BJ (cell line): ENCODE measurements at regions not wholly inside any gene's neighbourhood (a gene's known extent, or its start where the extent isn't known, plus 50 kb on each side); places are given as distances from the start of the nearest gene placed in this dataset.

ENCODE experiments used
- CTCF ChIA-PET: fragments of 350-600 bp; formaldehyde crosslinking; extraction: SDS; loops from one replicate; lab custom pipeline; 2021; ENCODE audit warnings: antibody characterized with exemption, inconsistent platforms; lab: Yijun Ruan, JAX
- POLR2A ChIA-PET: fragments of 300-600 bp; sonication (Branson Sonifier 250); formaldehyde crosslinking; extraction: SDS; loops from one replicate; lab custom pipeline; 2021; ENCODE audit warnings: antibody characterized with exemption; lab: Charles Lee
- DNase-seq: peaks from one replicate; pipeline ENCODE4 v3.0.0-alpha.2; 2011; ENCODE audit warnings: low read depth
- H3K27me3 ChIP-seq: 2 replicates; pipeline ENCODE4 v1.6.0; 2011; ENCODE audit warnings: low read length; ENCODE audit not compliant: control insufficient read depth, insufficient read depth
- H3K36me3 ChIP-seq: 2 replicates; pipeline ENCODE4 v1.5.1; 2011; ENCODE audit warnings: low read length; ENCODE audit not compliant: control insufficient read depth, insufficient read depth
- H3K4me3 ChIP-seq: 2 replicates; pipeline ENCODE4 v1.5.1; 2011; ENCODE audit warnings: low read depth, mild to moderate bottlenecking, control low read depth, low read length
- CTCF ChIP-seq: IDR thresholded peaks from 2 replicates; pipeline ENCODE4 v1.5.1; 2011; ENCODE audit warnings: low read depth, mild to moderate bottlenecking, control low read depth, inconsistent platforms, low read length, moderate library complexity; ENCODE audit not compliant: insufficient read depth

DNA sequence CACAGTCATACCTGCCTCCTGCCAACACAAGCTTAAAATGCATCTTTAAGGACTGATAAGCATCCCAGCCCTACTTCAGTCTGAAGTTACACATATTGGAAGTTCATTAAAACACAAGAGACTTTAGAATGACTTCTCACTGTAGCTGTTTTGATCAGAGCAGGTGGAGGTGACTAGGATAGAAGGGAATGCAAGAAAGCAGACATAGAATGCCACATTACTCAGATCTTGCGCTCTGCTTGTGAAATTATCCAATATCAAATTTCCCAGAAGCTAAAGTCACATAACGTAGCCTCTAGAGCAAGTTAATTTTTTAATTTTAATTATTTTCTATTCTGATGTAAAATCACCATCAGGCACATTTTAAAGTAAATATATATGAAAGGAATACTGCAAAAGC is 306.5 kb downstream of the PLOD2 start:
- DNase-seq: no peak
- H3K4me3 ChIP-seq: no peak overlapping the region
- ChIA-PET CTCF (no interaction called here), POLR2A (no interaction called here)
- H3K27me3 ChIP-seq: no peaks in the 10 kb centered on the region
- TF ChIP-seq CTCF: no peak
- H3K36me3 ChIP-seq: no peaks in the 10 kb centered on the region

GRCh38 chr3:145857956-145858355 is 303.0 kb downstream of the PLOD2 start:
- POLR2A ChIA-PET: no interaction called here
- TF ChIP-seq CTCF: no peak

DNA sequence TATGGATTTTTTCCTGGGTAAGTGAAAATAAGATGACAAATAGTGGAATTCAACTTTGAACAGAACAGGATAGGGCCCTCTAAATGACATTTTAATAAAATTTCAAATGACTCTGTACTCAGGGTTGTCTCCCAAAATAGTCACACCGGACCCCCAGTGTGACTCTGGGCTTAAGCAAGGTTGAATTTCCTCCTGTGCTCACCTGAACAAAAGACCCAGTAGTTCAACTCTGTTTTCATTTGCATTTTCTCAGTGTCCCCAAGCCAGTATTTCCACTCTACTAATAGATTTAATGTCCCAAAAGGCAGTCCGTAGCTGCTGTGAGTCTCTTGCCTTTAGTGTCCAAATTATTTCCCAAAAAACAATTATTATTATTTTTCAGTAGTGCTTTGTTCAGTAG is 296.6 kb downstream of the PLOD2 start:
- no peak for DNase-seq
- POLR2A ChIA-PET: no interaction called here

More at GRCh38 chr3:145857956-145858355, 303.0 kb downstream of the PLOD2 start:
- H3K36me3 ChIP-seq: no peaks in the 10 kb centered on the region
- CTCF ChIA-PET: no interaction called here
- DNase-seq: no peak
- no peaks in the 10 kb centered on the region for H3K27me3 ChIP-seq
- H3K4me3 ChIP-seq: no peak overlapping the region

DNA sequence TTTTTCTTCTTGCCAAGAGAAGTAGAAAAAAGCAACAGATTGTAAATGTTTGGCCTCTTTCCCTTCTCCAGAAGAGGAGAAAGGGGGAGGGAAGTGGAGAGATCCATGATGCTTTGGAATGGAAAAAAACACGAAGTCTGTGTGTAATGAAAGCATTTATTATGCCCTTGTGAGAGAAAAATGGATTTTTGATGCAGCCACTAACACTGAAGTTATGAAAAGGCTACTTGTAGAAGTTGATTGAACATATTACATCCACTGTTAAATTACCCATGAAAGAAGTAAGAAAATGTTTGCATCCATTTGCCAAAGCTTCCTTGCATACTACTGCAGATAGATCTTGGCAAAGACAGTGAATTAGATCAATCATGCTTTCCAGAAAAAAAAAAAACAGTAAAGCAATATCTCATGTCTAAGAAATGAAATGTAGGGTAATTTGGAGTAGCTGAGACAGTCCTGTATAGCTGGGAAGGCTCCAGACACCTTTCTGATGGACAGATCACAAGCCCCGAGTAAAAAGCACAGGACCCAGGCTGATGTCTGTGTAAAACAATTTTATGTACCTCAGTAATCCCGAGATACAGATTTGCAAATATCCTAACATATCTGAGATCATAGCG is 295.5 kb downstream of the PLOD2 start:
- no peak for DNase-seq
- POLR2A ChIA-PET: no interaction called here
- H3K27me3 ChIP-seq: no peaks in the 10 kb centered on the region
- CTCF ChIA-PET: no interaction called here
- TF ChIP-seq CTCF: no peak
- no peaks in the 10 kb centered on the region for H3K36me3 ChIP-seq
- no peak overlapping the region for H3K4me3 ChIP-seq

More for the DNA sequence above, 296.6 kb downstream of the PLOD2 start:
- no peaks in the 10 kb centered on the region for H3K27me3 ChIP-seq
- no peak for TF ChIP-seq CTCF
- H3K36me3 ChIP-seq: no peaks in the 10 kb centered on the region
- no peak overlapping the region for H3K4me3 ChIP-seq
- CTCF ChIA-PET: no interaction called here

- no peak overlapping the region for H3K4me3 ChIP-seq
- DNase-seq: no peak
- TF ChIP-seq CTCF: no peak
- no peaks in the 10 kb centered on the region for H3K27me3 ChIP-seq
- H3K36me3 ChIP-seq: no peaks in the 10 kb centered on the region
- CTCF ChIA-PET: interaction anchor here (1.2 kb wide), 1 partner anchor 13 kb away, joined by 3 read pairs; no protein-coding TSS in a partner anchor
- POLR2A ChIA-PET: no interaction called here
These were observed 291.0 kb downstream of the PLOD2 start for GRCh38 chr3:145869958-145870357.
